ENCODE measurements at regions not wholly inside any gene's neighbourhood (a gene's known extent, or its start where the extent isn't known, plus 50 kb on each side); places are given as distances from the start of the nearest gene placed in this dataset.

DNA sequence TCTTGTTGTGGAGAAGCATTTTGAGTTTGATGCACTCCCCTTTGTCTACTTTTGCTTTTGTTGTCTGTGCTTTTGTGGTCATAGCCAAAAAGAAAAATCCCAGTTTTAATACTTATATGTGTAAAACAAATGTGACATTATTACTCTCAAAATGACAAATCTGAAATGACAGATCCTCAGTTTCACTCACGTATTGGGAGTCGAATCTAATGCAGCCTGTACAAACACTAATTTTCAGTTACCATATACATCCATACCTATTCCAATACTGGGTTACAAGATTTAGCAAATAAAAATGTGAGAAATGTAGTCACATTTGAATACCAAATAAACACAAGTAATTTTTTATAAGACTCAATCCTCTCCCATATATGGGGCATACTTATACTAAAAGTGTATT is 148.2 kb upstream of the ZNF516 start:
- TF ChIP-seq POLR2A (IDR thresholded peaks at IDR 0.05), result no peak
- no peak for TF ChIP-seq CTCF (IDR thresholded peaks at IDR 0.05)

All from adrenal gland (tissue), 5 donors.